ENCODE measurements at regions not wholly inside any gene's neighbourhood (a gene's known extent, or its start where the extent isn't known, plus 50 kb on each side); places are given as distances from the start of the nearest gene placed in this dataset.

- Histone ChIP-seq H3K4me3 (replicated peaks in 1 of 3; ENCODE audit: insufficient read depth in 1 of 3, low read depth in 1 of 3, low read length in 3 of 3) (no peak overlapping the region), H3K4me1 (ENCODE audit: control insufficient read depth, extremely low read depth, insufficient read depth, low read length) (no peaks in the 10 kb centered on the region), H3K9me1 (replicated peaks; ENCODE audit: control insufficient read depth, extremely low read depth, insufficient read depth, low read length) (no peaks in the 10 kb centered on the region), H3K27ac (ENCODE audit: insufficient read depth, low read depth, low read length) (no peak overlapping the region), H3K79me2 (ENCODE audit: control insufficient read depth, insufficient read depth, low read length) (no peaks in the 10 kb centered on the region), H3K27me3 (ENCODE audit: control insufficient read depth in 2 of 2, insufficient read depth in 2 of 2, low read length in 2 of 2) (no peaks in the 10 kb centered on the region), H3K4me2 (ENCODE audit: insufficient read depth, low read length) (no peak overlapping the region), H2AFZ (ENCODE audit: low read depth, low read length) (no peak overlapping the region), H4K20me1 (replicated peaks; ENCODE audit: control insufficient read depth, extremely low read depth, insufficient read depth, low read length) (no peaks in the 10 kb centered on the region), H3K9me3 (replicated peaks; ENCODE audit: control insufficient read depth, insufficient read depth, low read length) (no peaks in the 10 kb centered on the region), H3K9ac (replicated peaks; ENCODE audit: extremely low read depth, insufficient read depth, low read length) (no peak overlapping the region), H3K36me3 (ENCODE audit: control insufficient read depth in 2 of 2, extremely low read depth in 1 of 2, insufficient read depth in 2 of 2, low read length in 2 of 2) (no peaks in the 10 kb centered on the region)
- dilution Hi-C loops (cut with MboI; ENCODE audit: extremely low pct_ligation_motif_present, low sequenced_read_pairs) (no loop called here), intact Hi-C loops (cut with micrococcal nuclease) (no loop called here)
- no peak for FAIRE-seq
- DNase-seq (ENCODE audit: low read depth, low spot score): no peak
- no TSS peak for BruUV-seq (replicated peaks)
- POLR2A ChIA-PET: no interaction called here
- TF ChIP-seq EZH2 (IDR thresholded peaks at IDR 0.05; ENCODE audit: borderline replicate concordance, low read depth, low read length, severe bottlenecking) (no peak), MAX (IDR thresholded peaks at IDR 0.05; ENCODE audit: insufficient read depth, insufficient read length) (no peak), GATA2 (IDR thresholded peaks at IDR 0.05; ENCODE audit: insufficient read depth, insufficient read length, low read depth, low read length) (no peak), POLR2AphosphoS5 (IDR thresholded peaks at IDR 0.05; ENCODE audit: insufficient read depth, low read depth, low read length) (no peak), CTCF (IDR thresholded peaks at IDR 0.05; ENCODE audit: extremely low read depth in 1 of 2, insufficient read depth in 1 of 2, low read depth in 1 of 2, low read length in 2 of 2) (no peak), JUN (IDR thresholded peaks at IDR 0.05; ENCODE audit: borderline replicate concordance, insufficient read depth, insufficient read length, low read depth) (no peak), MYC (IDR thresholded peaks at IDR 0.05; ENCODE audit: low read depth, low read length) (no peak), POLR2A (IDR thresholded peaks at IDR 0.05; ENCODE audit: low read depth, low read length) (no peak)
- CTCF ChIA-PET: no interaction called here
These were observed 652.9 kb upstream of the FLRT2 start for GRCh38 chr14:84877061-84877460.
